Sigmoid colon (tissue), 4 donors: ENCODE measurements at regions not wholly inside any gene's neighbourhood (a gene's known extent, or its start where the extent isn't known, plus 50 kb on each side); places are given as distances from the start of the nearest gene placed in this dataset.

ENCODE experiments used
- POLR2A ChIP-seq, 2 donors: fragments of 450-650 bp; IDR thresholded peaks; one replicate each; pipeline ENCODE4 v1.6.1; 2016; ENCODE audit warnings: antibody characterized with exemption in 2 of 2, mild to moderate bottlenecking in 2 of 2, moderate library complexity in 2 of 2
- POLR2AphosphoS5 ChIP-seq, 4 donors: sonication (generic); formaldehyde crosslinking; IDR thresholded peaks; one replicate each; pipeline ENCODE4 v1.6.1; 2017; ENCODE audit warnings: antibody characterized with exemption in 4 of 4
- TF ChIP-seq, protein P1 (sequence below), 4 experiments: fragments of 450-650 bp in 3 of 4; fragments of 200-600 bp in 1 of 4; IDR thresholded peaks; one replicate each; pipeline ENCODE4 v1.5.1; 2016 to 2019; ENCODE audit warnings: antibody characterized with exemption in 4 of 4, mild to moderate bottlenecking in 3 of 4, moderate library complexity in 2 of 4

DNA sequence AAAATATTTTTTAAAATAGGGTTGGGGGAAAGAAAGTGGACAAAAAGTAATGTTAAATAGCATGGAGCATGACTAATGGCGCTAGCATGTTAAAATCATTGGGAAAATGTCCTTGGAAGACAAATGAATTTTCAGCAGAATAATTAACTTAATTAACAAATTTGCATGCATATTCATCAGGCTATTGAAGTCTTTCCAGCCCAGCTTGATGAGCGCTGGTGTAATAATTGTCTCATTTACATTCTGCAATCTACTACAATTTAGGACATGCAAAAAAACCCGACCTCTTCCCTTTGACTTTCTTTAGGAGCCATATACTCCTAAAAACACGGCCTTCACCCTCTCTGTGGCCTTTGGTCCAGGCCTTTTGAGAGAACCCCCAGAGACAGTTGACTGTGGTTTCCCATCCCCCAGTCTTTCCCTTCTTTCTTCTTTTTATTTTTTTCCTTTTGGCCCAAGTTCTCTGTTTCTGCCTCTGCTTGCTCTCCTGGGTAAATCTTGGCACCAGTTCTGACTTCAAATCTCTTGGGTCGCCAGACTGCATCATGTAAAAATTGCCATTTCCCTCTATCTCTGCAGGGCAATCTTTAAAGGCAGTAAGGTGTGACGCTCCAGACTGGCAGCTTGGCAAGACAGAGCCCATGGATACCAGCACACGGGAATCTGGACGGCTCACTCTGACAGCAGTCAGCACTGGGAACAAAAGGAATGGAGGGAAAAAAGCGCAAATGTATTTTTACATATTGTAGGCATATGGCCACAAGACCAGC lies 105.5 kb downstream of the NEUROD6 start:
- TF ChIP-seq, protein P1, sequence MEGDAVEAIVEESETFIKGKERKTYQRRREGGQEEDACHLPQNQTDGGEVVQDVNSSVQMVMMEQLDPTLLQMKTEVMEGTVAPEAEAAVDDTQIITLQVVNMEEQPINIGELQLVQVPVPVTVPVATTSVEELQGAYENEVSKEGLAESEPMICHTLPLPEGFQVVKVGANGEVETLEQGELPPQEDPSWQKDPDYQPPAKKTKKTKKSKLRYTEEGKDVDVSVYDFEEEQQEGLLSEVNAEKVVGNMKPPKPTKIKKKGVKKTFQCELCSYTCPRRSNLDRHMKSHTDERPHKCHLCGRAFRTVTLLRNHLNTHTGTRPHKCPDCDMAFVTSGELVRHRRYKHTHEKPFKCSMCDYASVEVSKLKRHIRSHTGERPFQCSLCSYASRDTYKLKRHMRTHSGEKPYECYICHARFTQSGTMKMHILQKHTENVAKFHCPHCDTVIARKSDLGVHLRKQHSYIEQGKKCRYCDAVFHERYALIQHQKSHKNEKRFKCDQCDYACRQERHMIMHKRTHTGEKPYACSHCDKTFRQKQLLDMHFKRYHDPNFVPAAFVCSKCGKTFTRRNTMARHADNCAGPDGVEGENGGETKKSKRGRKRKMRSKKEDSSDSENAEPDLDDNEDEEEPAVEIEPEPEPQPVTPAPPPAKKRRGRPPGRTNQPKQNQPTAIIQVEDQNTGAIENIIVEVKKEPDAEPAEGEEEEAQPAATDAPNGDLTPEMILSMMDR (IDR thresholded peaks at IDR 0.05) = no peak
- TF ChIP-seq POLR2A (IDR thresholded peaks at IDR 0.05) (no peak), POLR2AphosphoS5 (IDR thresholded peaks at IDR 0.05) (no peak)
